ENCODE measurements at regions not wholly inside any gene's neighbourhood (a gene's known extent, or its start where the extent isn't known, plus 50 kb on each side); places are given as distances from the start of the nearest gene placed in this dataset.

DNA sequence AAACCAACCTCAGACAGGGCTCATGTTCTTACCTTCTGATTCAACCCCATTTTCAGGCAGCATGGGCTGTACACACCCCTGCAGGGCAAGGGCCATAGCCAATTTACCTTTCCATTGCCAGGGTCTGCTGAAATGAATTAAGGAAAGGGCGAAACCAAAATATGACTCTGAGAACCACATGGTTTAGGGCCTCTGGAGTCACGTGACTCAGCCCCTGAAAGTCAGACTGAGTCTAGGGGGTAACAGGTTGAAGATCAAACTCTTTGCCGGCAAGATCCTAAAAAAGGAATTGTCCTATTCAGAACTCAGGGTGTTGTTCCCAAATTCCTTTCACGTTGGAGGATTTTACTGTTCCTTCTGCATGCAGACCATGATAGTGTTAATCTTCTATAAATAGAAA, 118.9 kb downstream of the RAB11FIP2 start:
- Histone ChIP-seq H3K9me2 (ENCODE audit: low read depth, low read length) (no peaks in the 10 kb centered on the region), H3K27me3 (ENCODE audit: insufficient read depth, low read length) (0 out of 2 replicates have a peak, but pooled peaks cover 4% of the 10 kb centered on the region), H4K20me1 (ENCODE audit: insufficient read depth, low read length) (no peaks in the 10 kb centered on the region), H3K9ac (ENCODE audit: low read length) (no peak overlapping the region), H3K79me2 (ENCODE audit: insufficient read depth, low read length) (no peaks in the 10 kb centered on the region), H3K4me2 (ENCODE audit: low read length) (no peak overlapping the region), H3F3A (ENCODE audit: insufficient read depth, low read length) (no peaks in the 10 kb centered on the region), H3K36me3 (ENCODE audit: insufficient read depth, low read length) (no peaks in the 10 kb centered on the region), H3K4me1 (ENCODE audit: insufficient read depth, low read length, severe bottlenecking) (no peaks in the 10 kb centered on the region), H2AFZ (ENCODE audit: low read length) (no peak overlapping the region), H3K4me3 (ENCODE audit: low read depth, low read length, poor library complexity, severe bottlenecking) (no peak overlapping the region), H3K9me3 (ENCODE audit: low read length) (no peaks in the 10 kb centered on the region), H3K27ac (ENCODE audit: low read depth, low read length, poor library complexity, severe bottlenecking) (no peak overlapping the region)
- TF ChIP-seq CTCF (IDR thresholded peaks at IDR 0.05; ENCODE audit: low read length) (no peak), EZH2 (IDR thresholded peaks at IDR 0.05; ENCODE audit: borderline replicate concordance, low read length) (no peak)

DNA sequence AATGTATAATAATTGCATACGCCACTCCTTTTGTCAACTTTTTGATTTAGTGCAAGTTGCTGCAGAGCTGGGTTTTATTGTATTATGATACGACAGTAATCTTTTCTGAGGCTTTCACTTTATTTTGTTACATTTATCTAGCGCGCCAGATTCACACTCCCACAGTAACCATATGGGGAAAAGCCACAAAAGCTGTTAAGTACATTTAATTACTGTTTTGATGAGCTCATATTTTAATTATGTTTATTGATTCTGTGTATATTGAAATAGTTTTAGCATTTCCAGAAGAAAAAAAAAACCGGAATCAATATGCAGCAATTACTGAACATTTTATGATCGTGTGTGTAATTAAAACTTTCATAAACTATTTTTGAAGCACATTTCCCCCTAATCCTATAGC, 118.5 kb downstream of the RAB11FIP2 start:
- no peaks in the 10 kb centered on the region for H3K9me3 ChIP-seq (ENCODE audit: low read length)
- TF ChIP-seq EZH2 (IDR thresholded peaks at IDR 0.05; ENCODE audit: borderline replicate concordance, low read length) (no peak), CTCF (IDR thresholded peaks at IDR 0.05; ENCODE audit: low read length) (no peak)
- H3K27ac ChIP-seq (ENCODE audit: low read depth, low read length, poor library complexity, severe bottlenecking): no peak overlapping the region
- H4K20me1 ChIP-seq (ENCODE audit: insufficient read depth, low read length): no peaks in the 10 kb centered on the region
- no peaks in the 10 kb centered on the region for H3F3A ChIP-seq (ENCODE audit: insufficient read depth, low read length)
- no peak overlapping the region for H3K4me3 ChIP-seq (ENCODE audit: low read depth, low read length, poor library complexity, severe bottlenecking)
- 0 out of 2 replicates have a peak, but pooled peaks cover 4% of the 10 kb centered on the region for H3K27me3 ChIP-seq (ENCODE audit: insufficient read depth, low read length)
- no peak overlapping the region for H3K4me2 ChIP-seq (ENCODE audit: low read length)
- H2AFZ ChIP-seq (ENCODE audit: low read length): no peak overlapping the region
- no peak overlapping the region for H3K9ac ChIP-seq (ENCODE audit: low read length)
- H3K79me2 ChIP-seq (ENCODE audit: insufficient read depth, low read length): no peaks in the 10 kb centered on the region
- H3K4me1 ChIP-seq (ENCODE audit: insufficient read depth, low read length, severe bottlenecking): no peaks in the 10 kb centered on the region
- H3K36me3 ChIP-seq (ENCODE audit: insufficient read depth, low read length): no peaks in the 10 kb centered on the region
- H3K9me2 ChIP-seq (ENCODE audit: low read depth, low read length): no peaks in the 10 kb centered on the region

- Histone ChIP-seq H3K9me2 (ENCODE audit: low read depth, low read length) (no peaks in the 10 kb centered on the region), H3K9me3 (ENCODE audit: low read length) (no peaks in the 10 kb centered on the region), H4K20me1 (ENCODE audit: insufficient read depth, low read length) (no peaks in the 10 kb centered on the region), H3F3A (ENCODE audit: insufficient read depth, low read length) (no peaks in the 10 kb centered on the region), H3K36me3 (ENCODE audit: insufficient read depth, low read length) (no peaks in the 10 kb centered on the region), H3K4me1 (ENCODE audit: insufficient read depth, low read length, severe bottlenecking) (no peaks in the 10 kb centered on the region), H3K4me2 (ENCODE audit: low read length) (no peak overlapping the region), H3K27ac (ENCODE audit: low read depth, low read length, poor library complexity, severe bottlenecking) (no peak overlapping the region), H3K4me3 (ENCODE audit: low read depth, low read length, poor library complexity, severe bottlenecking) (no peak overlapping the region), H3K79me2 (ENCODE audit: insufficient read depth, low read length) (no peaks in the 10 kb centered on the region), H3K9ac (ENCODE audit: low read length) (no peak overlapping the region), H2AFZ (ENCODE audit: low read length) (no peak overlapping the region), H3K27me3 (ENCODE audit: insufficient read depth, low read length) (0 out of 2 replicates have a peak, but pooled peaks cover 4% of the 10 kb centered on the region)
- TF ChIP-seq EZH2 (IDR thresholded peaks at IDR 0.05; ENCODE audit: borderline replicate concordance, low read length) (no peak), CTCF (IDR thresholded peaks at IDR 0.05; ENCODE audit: low read length) (no peak)
Observed at GRCh38 chr10:117928741-117929140, 118.0 kb downstream of the RAB11FIP2 start.

Data from OCI-LY1 (cell line).